ENCODE measurements at regions not wholly inside any gene's neighbourhood (a gene's known extent, or its start where the extent isn't known, plus 50 kb on each side); places are given as distances from the start of the nearest gene placed in this dataset.

DNA sequence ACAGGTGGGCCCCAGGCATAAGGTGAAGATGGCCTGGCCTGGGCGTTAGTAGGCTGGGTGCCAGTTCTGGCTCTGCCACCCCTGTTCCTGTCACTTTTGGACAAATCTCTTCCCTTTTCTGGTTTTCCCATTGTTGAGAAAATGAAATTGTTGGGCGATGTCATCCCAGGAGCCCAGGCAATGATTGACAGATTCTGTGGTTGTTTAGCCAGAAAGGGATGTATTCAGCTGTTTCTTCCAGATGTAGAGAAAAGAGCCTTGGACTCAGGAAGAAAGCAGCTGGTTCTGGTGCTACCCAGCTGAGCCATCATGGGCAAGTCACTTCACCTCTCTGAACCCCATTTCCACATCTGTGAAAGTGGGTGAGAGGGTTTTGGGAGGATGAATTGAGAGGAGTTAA lies 60.1 kb upstream of the MRTFB start:
- POLR2A ChIA-PET: no interaction called here

DNA sequence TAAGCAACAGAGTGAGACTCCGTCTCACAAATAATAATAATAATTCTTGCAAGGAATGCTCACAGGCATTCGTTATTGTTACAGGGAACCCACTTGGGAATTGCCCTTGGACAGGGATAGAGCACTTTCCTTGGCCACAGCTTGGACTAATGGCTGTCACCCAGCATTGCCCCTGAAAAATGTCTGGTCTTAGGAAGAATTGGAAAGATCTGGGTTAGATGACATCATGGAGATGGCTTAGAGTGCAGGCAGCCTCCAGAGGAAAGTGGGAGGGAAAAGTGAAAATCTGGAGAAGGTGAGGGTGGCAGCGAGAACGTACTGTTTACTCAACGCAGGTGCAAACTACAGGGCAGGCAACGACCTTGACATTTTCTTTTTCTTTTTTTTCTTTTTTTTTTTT lies 59.3 kb upstream of the MRTFB start:
- CTCF ChIA-PET (ENCODE audit: unreplicated experiment): no interaction called here
- H3K36me3 ChIP-seq (ENCODE audit: insufficient read depth, low read length): no peaks in the 10 kb centered on the region
- no TSS peak for BruUV-seq (replicated peaks)

More for the DNA sequence above, 60.1 kb upstream of the MRTFB start:
- Histone ChIP-seq H3K4me3 (ENCODE audit: low read depth, low read length, poor library complexity, severe bottlenecking) (no peak overlapping the region), H3K4me1 (ENCODE audit: insufficient read depth, low read length, poor library complexity, severe bottlenecking) (no peaks in the 10 kb centered on the region), H3K4me2 (ENCODE audit: low read length) (no peak overlapping the region), H3K36me3 (ENCODE audit: insufficient read depth, low read length) (no peaks in the 10 kb centered on the region), H4K20me1 (ENCODE audit: insufficient read depth, low read length) (no peaks in the 10 kb centered on the region), H3K27ac (ENCODE audit: low read depth, low read length, poor library complexity, severe bottlenecking) (no peak overlapping the region), H3K9me2 (ENCODE audit: insufficient read depth, low read length) (no peaks in the 10 kb centered on the region), H3K9me3 (ENCODE audit: low read length) (no peaks in the 10 kb centered on the region), H3K79me2 (ENCODE audit: insufficient read depth, low read depth, low read length) (no peaks in the 10 kb centered on the region), H2AFZ (ENCODE audit: low read length) (no peak overlapping the region)
- CTCF ChIA-PET (ENCODE audit: unreplicated experiment): no interaction called here
- TF ChIP-seq, protein P1, sequence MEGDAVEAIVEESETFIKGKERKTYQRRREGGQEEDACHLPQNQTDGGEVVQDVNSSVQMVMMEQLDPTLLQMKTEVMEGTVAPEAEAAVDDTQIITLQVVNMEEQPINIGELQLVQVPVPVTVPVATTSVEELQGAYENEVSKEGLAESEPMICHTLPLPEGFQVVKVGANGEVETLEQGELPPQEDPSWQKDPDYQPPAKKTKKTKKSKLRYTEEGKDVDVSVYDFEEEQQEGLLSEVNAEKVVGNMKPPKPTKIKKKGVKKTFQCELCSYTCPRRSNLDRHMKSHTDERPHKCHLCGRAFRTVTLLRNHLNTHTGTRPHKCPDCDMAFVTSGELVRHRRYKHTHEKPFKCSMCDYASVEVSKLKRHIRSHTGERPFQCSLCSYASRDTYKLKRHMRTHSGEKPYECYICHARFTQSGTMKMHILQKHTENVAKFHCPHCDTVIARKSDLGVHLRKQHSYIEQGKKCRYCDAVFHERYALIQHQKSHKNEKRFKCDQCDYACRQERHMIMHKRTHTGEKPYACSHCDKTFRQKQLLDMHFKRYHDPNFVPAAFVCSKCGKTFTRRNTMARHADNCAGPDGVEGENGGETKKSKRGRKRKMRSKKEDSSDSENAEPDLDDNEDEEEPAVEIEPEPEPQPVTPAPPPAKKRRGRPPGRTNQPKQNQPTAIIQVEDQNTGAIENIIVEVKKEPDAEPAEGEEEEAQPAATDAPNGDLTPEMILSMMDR (conservative IDR thresholded peaks at IDR 0.05; ENCODE audit: low read length): no peak
- no peak for TF ChIP-seq EZH2phosphoT487 (IDR thresholded peaks at IDR 0.05; ENCODE audit: borderline replicate concordance, low read depth, low read length)
- intact Hi-C loops (cut with micrococcal nuclease; ENCODE audit: unreplicated experiment): no loop called here
- DNase-seq (ENCODE audit: low spot score): no peak
- BruUV-seq (replicated peaks): no TSS peak

DNA sequence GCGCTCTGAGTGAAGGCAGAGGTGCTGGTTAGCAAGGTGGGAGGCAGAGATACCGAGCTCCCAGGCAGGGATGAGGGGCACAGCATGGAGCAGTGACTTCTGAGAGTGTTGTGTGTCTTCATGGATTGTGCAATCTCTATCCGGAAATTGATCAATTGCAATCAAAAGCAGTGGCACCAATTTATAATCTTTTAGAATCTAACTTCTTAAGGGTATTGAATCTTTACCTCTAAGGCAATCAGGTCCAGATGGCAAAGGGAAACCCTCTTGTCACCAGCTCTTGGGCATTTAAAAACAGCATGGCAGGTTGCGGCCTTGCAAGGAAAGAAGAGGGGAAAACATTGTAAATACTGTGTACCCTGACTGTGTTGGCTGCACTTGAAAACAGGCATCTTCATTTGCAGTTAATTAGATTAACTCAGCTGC lies 58.0 kb upstream of the MRTFB start:
- Histone ChIP-seq H3K9me3 (ENCODE audit: low read length) (no peaks in the 10 kb centered on the region), H3K9me2 (ENCODE audit: insufficient read depth, low read length) (no peaks in the 10 kb centered on the region), H3K27ac (ENCODE audit: low read depth, low read length, poor library complexity, severe bottlenecking) (no peak overlapping the region), H3K36me3 (ENCODE audit: insufficient read depth, low read length) (no peaks in the 10 kb centered on the region), H2AFZ (ENCODE audit: low read length) (no peak overlapping the region), H3K4me2 (ENCODE audit: low read length) (no peak overlapping the region), H3K79me2 (ENCODE audit: insufficient read depth, low read depth, low read length) (no peaks in the 10 kb centered on the region), H4K20me1 (ENCODE audit: insufficient read depth, low read length) (no peaks in the 10 kb centered on the region), H3K4me3 (ENCODE audit: low read depth, low read length, poor library complexity, severe bottlenecking) (no peak overlapping the region), H3K4me1 (ENCODE audit: insufficient read depth, low read length, poor library complexity, severe bottlenecking) (no peaks in the 10 kb centered on the region)
- DNase-seq (ENCODE audit: low spot score): no peak
- intact Hi-C loops (cut with micrococcal nuclease; ENCODE audit: unreplicated experiment): no loop called here
- POLR2A ChIA-PET: no interaction called here
- no TSS peak for BruUV-seq (replicated peaks)
- CTCF ChIA-PET (ENCODE audit: unreplicated experiment): no interaction called here
- TF ChIP-seq EZH2phosphoT487 (IDR thresholded peaks at IDR 0.05; ENCODE audit: borderline replicate concordance, low read depth, low read length): no peak
- TF ChIP-seq, protein P1 (conservative IDR thresholded peaks at IDR 0.05; ENCODE audit: low read length): no peak

More for the DNA sequence above, 59.3 kb upstream of the MRTFB start:
- Histone ChIP-seq H2AFZ (ENCODE audit: low read length) (no peak overlapping the region), H3K9me2 (ENCODE audit: insufficient read depth, low read length) (no peaks in the 10 kb centered on the region), H4K20me1 (ENCODE audit: insufficient read depth, low read length) (no peaks in the 10 kb centered on the region), H3K27ac (ENCODE audit: low read depth, low read length, poor library complexity, severe bottlenecking) (no peak overlapping the region), H3K4me2 (ENCODE audit: low read length) (no peak overlapping the region), H3K4me1 (ENCODE audit: insufficient read depth, low read length, poor library complexity, severe bottlenecking) (no peaks in the 10 kb centered on the region), H3K79me2 (ENCODE audit: insufficient read depth, low read depth, low read length) (no peaks in the 10 kb centered on the region), H3K4me3 (ENCODE audit: low read depth, low read length, poor library complexity, severe bottlenecking) (no peak overlapping the region), H3K9me3 (ENCODE audit: low read length) (no peaks in the 10 kb centered on the region)
- intact Hi-C loops (cut with micrococcal nuclease; ENCODE audit: unreplicated experiment): no loop called here
- POLR2A ChIA-PET: no interaction called here
- no peak for DNase-seq (ENCODE audit: low spot score)
- TF ChIP-seq, protein P1 (conservative IDR thresholded peaks at IDR 0.05; ENCODE audit: low read length): no peak
- no peak for TF ChIP-seq EZH2phosphoT487 (IDR thresholded peaks at IDR 0.05; ENCODE audit: borderline replicate concordance, low read depth, low read length)
